Loucy (cell line): ENCODE measurements at regions not wholly inside any gene's neighbourhood (a gene's known extent, or its start where the extent isn't known, plus 50 kb on each side); places are given as distances from the start of the nearest gene placed in this dataset.

Experiments used
- H2AFZ ChIP-seq: fragments of 200-600 bp; sonication (generic); 2 replicates; pipeline ENCODE4 v1.6.0; 2016; ENCODE audit warnings: antibody characterized with exemption, mild to moderate bottlenecking, low read length, moderate library complexity
- H3F3A ChIP-seq: fragments of 200-600 bp; 2 replicates; pipeline ENCODE4 v1.6.0; 2016; ENCODE audit warnings: antibody characterized with exemption, low read depth, mild to moderate bottlenecking
- H3K27me3 ChIP-seq: fragments of 200-600 bp; sonication (generic); 2 replicates; pipeline ENCODE4 v1.6.1; 2014; ENCODE audit warnings: low read length, mild to moderate bottlenecking; ENCODE audit not compliant: insufficient read depth, poor library complexity, severe bottlenecking
- H3K36me3 ChIP-seq: fragments of 200-600 bp; sonication (generic); 2 replicates; pipeline ENCODE4 v1.6.1; 2016; ENCODE audit warnings: low read length; ENCODE audit not compliant: insufficient read depth
- H3K4me1 ChIP-seq: fragments of 200-600 bp; sonication (generic); 2 replicates; pipeline ENCODE4 v1.5.1; 2014; ENCODE audit warnings: low read length, mild to moderate bottlenecking; ENCODE audit not compliant: insufficient read depth, poor library complexity, severe bottlenecking
- H3K4me2 ChIP-seq: fragments of 200-600 bp; sonication (generic); 2 replicates; pipeline ENCODE4 v1.6.0; 2014; ENCODE audit warnings: antibody characterized with exemption, low read length, low read depth, mild to moderate bottlenecking; ENCODE audit not compliant: poor library complexity, severe bottlenecking
- H3K4me3 ChIP-seq: fragments of 200-600 bp; sonication (generic); 2 replicates; pipeline ENCODE4 v1.5.1; 2014; ENCODE audit warnings: low read length, mild to moderate bottlenecking, mixed read lengths; ENCODE audit not compliant: poor library complexity, severe bottlenecking
- H3K79me2 ChIP-seq: fragments of 200-600 bp; sonication (generic); 2 replicates; pipeline ENCODE4 v1.6.1; 2014; ENCODE audit warnings: low read length; ENCODE audit not compliant: insufficient read depth
- H3K9ac ChIP-seq: fragments of 200-600 bp; sonication (generic); 2 replicates; pipeline ENCODE4 v1.6.0; 2014; ENCODE audit warnings: mild to moderate bottlenecking, low read depth, low read length, moderate library complexity; ENCODE audit not compliant: poor library complexity, severe bottlenecking
- H3K9me2 ChIP-seq: fragments of 200-600 bp; sonication (generic); replicated peaks from 2 replicates; pipeline ENCODE4 v1.6.1; 2016; ENCODE audit warnings: low read depth, low read length, mixed read lengths
- H3K9me3 ChIP-seq: fragments of 200-600 bp; sonication (generic); 2 replicates; pipeline ENCODE4 v1.6.1; 2014; ENCODE audit warnings: mild to moderate bottlenecking, antibody characterized with exemption, low read length, low read depth; ENCODE audit not compliant: insufficient read depth
- H4K20me1 ChIP-seq: fragments of 200-600 bp; sonication (generic); 2 replicates; pipeline ENCODE4 v1.6.0; 2014; ENCODE audit warnings: antibody characterized with exemption, low read length, mild to moderate bottlenecking; ENCODE audit not compliant: insufficient read depth, poor library complexity, severe bottlenecking
- EZH2phosphoT487 ChIP-seq: fragments of 200-600 bp; IDR thresholded peaks from 2 replicates; pipeline ENCODE4 v1.6.1; 2018; ENCODE audit warnings: antibody characterized with exemption, mild to moderate bottlenecking, moderate library complexity, borderline replicate concordance
- TF ChIP-seq, protein P1 (sequence below): fragments of 200-600 bp; sonication (generic); conservative IDR thresholded peaks from 2 replicates; pipeline ENCODE4 v1.5.1; 2014; ENCODE audit warnings: mild to moderate bottlenecking, antibody characterized with exemption, low read length

DNA sequence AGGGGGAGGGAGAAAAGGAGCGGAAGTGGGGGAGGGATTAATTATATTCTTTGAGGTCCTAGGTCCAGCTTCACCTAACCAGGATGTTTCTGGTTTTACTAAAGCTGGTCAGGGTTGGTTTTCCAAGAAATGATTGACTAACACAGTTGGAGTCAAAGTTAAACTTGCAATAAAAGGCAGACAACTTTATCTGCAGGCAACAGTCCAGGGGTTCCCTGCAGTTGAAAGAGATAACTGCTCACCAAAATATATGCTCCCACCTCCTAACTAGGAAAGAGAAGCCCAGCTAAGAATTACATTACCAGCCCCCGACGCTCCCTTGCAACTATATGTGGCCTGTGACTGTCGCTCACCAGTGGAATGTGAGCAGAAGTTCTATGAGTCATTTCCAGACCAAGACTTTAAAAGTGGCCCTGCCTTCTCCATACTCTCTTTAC lies 140.0 kb upstream of the PKDCC start:
- Histone ChIP-seq H3K9me3 (no peaks in the 10 kb centered on the region), H3K4me3 (no peak overlapping the region), H3K4me2 (no peak overlapping the region), H3K9me2 (no peaks in the 10 kb centered on the region), H3K36me3 (no peaks in the 10 kb centered on the region), H2AFZ (no peak overlapping the region), H3K9ac (no peak overlapping the region), H3K4me1 (no peaks in the 10 kb centered on the region), H3K27me3 (no peaks in the 10 kb centered on the region), H3K79me2 (no peaks in the 10 kb centered on the region), H4K20me1 (no peaks in the 10 kb centered on the region), H3F3A (no peaks in the 10 kb centered on the region)
- TF ChIP-seq, protein P1, sequence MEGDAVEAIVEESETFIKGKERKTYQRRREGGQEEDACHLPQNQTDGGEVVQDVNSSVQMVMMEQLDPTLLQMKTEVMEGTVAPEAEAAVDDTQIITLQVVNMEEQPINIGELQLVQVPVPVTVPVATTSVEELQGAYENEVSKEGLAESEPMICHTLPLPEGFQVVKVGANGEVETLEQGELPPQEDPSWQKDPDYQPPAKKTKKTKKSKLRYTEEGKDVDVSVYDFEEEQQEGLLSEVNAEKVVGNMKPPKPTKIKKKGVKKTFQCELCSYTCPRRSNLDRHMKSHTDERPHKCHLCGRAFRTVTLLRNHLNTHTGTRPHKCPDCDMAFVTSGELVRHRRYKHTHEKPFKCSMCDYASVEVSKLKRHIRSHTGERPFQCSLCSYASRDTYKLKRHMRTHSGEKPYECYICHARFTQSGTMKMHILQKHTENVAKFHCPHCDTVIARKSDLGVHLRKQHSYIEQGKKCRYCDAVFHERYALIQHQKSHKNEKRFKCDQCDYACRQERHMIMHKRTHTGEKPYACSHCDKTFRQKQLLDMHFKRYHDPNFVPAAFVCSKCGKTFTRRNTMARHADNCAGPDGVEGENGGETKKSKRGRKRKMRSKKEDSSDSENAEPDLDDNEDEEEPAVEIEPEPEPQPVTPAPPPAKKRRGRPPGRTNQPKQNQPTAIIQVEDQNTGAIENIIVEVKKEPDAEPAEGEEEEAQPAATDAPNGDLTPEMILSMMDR: no peak
- TF ChIP-seq EZH2phosphoT487: no peak

DNA sequence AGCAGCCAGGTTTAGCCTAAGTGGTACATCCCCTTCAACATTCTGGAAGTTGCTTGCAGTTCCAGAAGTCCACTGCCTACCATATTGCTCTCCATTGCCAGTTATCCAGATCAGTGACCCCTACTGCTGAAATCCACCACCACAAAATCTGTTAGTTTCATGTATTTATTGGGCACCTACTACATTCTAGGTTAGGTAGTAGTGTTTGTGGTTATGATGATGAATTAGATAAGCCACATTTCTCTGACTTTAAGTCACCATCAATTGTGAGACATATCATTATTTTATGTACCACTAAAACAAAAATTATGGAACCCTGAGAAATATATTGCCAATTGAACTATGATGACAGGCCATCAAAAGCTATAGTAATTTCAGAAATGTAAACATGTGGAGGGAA lies 139.5 kb upstream of the PKDCC start:
- TF ChIP-seq, protein P1: no peak
- TF ChIP-seq EZH2phosphoT487: no peak

DNA sequence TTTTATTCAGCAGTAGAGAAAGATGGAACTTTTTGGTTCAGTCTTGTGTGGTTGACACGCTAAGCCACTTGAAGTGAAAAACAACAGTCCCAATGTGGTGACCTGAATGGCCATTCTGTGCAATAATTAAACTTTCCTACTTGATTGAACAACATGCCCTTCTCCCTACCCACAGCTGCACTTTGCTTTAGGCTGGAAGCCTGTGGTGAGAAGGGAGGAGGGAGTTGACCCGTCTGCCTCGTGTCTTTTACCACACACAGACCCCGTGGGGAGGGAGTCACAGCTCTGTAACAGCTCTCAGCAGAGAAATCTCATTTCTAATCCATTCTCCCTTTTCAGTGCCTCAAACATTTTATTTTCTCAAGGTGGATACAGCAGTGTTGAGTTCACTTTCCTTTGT lies 138.2 kb upstream of the PKDCC start:
- Histone ChIP-seq H3K36me3 (no peaks in the 10 kb centered on the region), H2AFZ (no peak overlapping the region), H3K4me2 (no peak overlapping the region), H3K9me2 (no peaks in the 10 kb centered on the region), H4K20me1 (no peaks in the 10 kb centered on the region), H3K4me1 (no peaks in the 10 kb centered on the region), H3K27me3 (no peaks in the 10 kb centered on the region), H3K79me2 (no peaks in the 10 kb centered on the region), H3K4me3 (no peak overlapping the region), H3F3A (no peaks in the 10 kb centered on the region), H3K9me3 (no peaks in the 10 kb centered on the region), H3K9ac (no peak overlapping the region)
- TF ChIP-seq, protein P1: no peak
- TF ChIP-seq EZH2phosphoT487: no peak

More for the DNA sequence above, 139.5 kb upstream of the PKDCC start:
- Histone ChIP-seq H3K4me1 (no peaks in the 10 kb centered on the region), H3K4me2 (no peak overlapping the region), H3K9me2 (no peaks in the 10 kb centered on the region), H3F3A (no peaks in the 10 kb centered on the region), H3K27me3 (no peaks in the 10 kb centered on the region), H3K4me3 (no peak overlapping the region), H4K20me1 (no peaks in the 10 kb centered on the region), H3K36me3 (no peaks in the 10 kb centered on the region), H3K9me3 (no peaks in the 10 kb centered on the region), H3K79me2 (no peaks in the 10 kb centered on the region), H3K9ac (no peak overlapping the region), H2AFZ (no peak overlapping the region)
